HG02678 (cell line): ENCODE measurements at regions not wholly inside any gene's neighbourhood (a gene's known extent, or its start where the extent isn't known, plus 50 kb on each side); places are given as distances from the start of the nearest gene placed in this dataset.

Source experiments
- ATAC-seq: cut with Tn5 transposase; IDR thresholded peaks from one replicate; pipeline ENCODE4 v1.9.1; 2021; ENCODE audit warnings: mild to moderate bottlenecking, moderate library complexity; ENCODE audit not compliant: unreplicated experiment

DNA sequence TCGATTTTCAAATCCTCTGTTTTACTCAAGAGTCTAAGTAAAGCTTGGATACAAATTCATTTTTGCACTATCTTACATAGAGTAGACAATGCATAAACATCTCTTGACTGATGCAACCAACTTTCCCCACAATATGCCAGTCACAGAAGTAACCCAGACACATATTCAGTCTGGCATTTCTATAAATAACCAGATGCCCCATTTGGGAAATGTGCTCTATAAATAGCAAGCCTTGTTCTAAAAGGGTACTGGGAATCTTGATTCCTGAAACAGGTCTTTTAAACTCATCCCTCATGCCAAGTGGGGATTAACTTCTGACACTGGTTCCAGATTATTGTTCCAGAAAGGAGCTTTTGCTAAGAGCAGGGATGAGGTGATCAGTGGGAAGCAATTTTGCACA is 411.7 kb downstream of the EPM2A start:
- no peak for ATAC-seq

DNA sequence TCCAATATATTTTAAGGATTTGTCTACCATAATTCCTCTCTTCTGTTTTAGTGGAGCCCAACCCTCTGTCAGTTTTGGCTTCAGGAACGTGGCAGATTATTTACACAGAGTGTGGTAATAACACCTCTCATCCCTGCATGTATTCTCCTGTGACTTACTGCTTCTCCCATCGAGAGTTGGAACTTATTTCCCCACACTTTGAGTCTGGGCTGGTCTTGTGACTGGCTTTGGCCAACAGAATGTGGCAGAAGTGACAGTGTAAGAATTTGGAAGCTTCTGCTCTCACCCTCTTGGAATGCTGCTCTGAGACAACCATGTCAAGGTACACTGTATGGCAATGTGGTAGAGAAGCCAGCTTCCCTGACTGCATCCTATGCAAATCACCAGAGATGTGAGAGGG is 407.7 kb downstream of the EPM2A start:
- ATAC-seq: no peak

DNA sequence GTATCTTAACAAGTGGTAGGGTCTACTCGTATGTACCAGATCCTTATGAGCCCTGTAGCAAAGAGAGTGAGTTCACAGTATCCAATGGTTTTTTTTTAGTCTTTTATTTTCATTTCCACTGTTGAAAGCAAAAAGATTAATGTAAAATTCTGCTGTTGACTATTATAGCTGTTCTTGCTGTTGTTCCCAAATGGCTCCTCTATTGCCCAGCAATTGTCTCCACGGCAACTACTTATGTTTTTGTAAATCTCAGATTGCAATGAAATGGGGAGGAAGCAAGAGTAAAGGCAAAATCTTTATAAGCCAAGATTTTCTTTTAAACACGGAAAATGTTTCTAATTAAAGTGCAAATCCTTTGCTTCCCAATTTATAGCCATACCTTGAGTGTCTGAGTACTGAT is 406.1 kb downstream of the EPM2A start:
- no peak for ATAC-seq

DNA sequence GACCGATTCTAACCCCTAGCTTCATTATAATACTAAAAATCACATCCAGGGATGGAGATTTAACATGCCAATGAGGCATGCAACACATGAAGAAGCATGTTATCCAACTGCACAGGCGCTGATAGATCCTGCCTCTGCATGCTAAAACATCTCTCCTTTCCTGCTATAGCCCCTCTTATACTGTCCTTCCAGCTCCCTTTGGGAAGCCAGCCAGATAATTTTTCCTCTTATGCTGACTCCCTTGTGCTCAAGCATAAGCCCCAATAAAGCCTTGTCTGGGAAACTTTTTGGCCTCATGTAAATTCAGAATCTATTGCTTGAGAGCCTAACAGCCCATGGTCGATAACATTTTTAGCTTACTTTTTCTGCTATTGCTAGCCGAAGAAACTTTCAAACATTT is 404.3 kb downstream of the EPM2A start:
- ATAC-seq: no peak

DNA sequence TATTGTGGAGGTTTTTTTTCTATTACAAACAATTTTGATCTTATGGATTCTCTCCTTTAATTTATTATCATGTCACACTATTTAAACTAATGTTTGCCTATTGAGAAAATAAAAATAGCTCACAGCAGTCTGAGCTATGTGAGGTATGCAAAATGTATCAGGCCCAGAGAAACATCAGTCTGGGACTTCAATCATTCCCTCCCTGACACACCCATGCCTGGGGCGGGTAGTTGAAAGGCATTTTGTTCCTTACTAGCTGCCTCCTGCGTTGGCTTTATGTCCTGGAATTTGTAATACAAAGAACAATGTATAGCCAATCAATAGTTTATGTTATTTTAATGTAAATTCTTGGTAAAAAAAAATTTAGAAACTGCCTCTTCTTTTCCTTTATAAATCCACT is 403.3 kb downstream of the EPM2A start:
- ATAC-seq: no peak

DNA sequence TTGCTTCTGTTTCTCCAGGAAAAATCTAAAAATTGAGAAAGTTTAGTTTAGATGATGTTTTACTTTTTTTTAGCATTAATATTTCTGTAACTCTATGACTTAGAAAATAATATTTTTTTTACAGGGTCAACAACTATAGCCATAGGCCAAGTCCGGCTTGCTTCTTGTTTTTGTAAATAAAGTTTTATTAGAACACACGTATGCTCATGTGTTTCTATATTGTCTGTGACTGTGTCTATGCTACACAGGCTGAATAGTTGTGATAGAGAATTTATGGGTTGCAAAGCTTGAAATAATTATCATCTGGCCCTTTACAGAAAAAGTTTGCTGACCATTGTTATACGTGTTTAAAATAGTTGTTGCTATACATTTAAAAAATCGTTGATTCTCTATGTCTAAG is 399.2 kb downstream of the EPM2A start:
- ATAC-seq: no peak

DNA sequence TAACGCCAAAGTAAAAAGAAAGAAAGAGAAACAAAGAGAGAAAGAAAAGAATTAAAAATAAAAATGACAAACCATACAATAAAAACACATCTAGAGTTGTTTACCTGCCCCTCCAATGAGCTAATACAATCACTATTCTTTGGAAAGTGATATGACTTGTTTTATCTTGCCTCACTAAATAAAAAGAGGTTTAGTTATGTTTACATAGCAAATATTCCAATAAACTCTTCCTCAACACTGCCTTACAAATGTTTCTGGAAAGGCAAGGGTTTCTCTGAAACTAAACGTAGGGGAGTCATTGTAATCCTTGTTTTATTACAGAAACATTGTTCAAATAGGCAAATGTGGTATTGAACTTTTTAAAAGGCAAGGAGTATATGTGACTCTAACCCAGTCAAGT is 396.2 kb downstream of the EPM2A start:
- no peak for ATAC-seq

DNA sequence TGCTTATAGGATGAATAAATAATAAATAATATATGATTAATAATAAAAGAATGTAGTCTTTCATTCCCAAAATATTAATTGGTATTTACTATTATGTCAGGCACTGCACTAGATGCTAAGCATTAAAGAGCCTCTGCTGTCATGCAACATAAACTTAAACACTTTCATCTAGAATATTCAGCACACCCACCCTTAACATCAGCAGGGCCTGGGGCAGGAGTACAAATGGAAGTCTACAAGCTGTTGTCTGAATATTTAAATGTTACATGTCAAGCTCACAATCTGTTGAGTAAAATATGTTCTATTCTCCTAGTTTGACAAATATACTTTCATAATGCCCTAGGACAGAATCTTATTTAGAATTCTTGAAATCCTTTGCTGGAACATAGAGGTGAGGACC is 395.1 kb downstream of the EPM2A start:
- no peak for ATAC-seq

DNA sequence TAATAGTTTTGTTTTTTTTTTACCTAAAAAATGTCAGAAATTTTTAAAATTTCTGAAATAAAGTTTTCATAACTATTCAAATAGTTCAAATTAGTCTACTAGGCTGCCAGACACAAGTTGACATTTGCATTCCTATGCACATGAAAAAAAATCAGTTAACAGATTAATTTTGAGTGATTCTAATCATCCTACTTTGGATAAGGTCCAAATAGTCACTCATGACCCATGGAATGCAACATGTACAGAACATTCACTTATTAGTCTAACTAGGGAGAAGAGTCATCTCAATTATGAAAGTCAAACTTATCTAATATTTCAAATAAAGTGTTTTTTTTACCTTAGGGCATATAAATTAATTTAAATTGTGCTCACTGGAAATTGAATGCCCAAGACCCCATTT is 390.2 kb downstream of the EPM2A start:
- no peak for ATAC-seq

DNA sequence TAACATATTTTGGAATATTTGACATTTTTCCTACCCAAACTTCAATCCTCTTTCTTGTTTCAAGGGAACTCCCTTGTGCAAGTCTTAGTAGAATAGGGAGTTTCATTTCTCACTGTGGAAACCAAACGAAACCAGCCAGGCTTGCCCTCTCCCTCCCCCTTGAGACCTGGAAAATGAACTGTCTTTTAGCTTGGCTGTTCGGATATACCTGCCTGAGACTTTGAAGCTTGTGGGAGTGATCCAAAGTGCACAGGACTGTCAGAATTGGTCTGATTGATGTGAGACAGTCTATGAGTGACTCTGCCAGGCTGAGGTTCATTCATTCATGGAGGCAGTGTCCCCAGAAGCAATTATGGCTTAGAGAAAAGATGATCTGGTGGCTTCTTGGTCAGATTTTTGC is 388.1 kb downstream of the EPM2A start:
- no peak for ATAC-seq

DNA sequence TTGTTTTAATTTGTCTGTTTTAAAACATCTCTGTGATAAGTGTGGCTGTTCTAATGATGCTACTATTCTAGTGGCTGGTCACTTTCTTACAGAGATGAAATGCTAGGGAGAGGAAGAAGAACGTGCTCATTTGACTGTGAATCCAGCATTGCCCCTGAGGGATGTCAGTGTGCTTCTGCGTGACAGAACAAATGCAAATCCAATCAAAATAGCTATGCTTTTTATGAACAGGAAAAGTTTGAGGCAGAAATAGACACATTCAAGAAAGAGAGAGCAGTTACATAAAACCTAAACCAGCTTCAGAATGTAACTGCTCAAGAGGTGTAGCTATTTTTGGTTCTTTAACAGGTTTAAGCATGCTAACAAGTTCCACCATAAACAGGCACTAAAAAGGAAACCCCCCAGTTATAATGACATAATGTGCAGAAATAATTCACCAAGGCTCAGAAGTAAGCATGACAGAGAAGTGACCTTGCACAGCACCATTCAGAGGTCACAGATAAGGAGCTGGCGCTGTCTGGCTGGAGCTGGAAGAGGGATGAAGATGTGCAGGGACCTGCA is 385.3 kb downstream of the EPM2A start:
- ATAC-seq: peak; percentile 59

DNA sequence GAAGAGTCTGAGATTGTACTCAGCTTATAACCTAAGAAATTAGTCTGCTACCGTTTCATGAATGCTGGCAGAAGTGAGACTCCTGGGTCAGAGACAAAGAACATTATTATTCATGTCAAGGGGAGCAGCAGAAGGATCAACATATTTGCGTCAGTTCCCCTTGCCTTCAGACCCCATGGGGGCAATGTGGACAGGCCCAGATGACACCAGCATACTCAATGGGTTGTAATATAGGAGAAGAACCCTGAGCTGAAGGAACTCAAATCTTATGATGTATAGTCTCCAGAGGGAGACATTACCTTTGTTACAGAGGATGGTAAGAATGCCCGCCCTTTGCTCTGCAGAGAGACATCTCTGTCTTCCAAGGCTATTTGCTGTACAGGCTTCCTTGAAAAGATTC is 384.4 kb downstream of the EPM2A start:
- ATAC-seq: no peak

DNA sequence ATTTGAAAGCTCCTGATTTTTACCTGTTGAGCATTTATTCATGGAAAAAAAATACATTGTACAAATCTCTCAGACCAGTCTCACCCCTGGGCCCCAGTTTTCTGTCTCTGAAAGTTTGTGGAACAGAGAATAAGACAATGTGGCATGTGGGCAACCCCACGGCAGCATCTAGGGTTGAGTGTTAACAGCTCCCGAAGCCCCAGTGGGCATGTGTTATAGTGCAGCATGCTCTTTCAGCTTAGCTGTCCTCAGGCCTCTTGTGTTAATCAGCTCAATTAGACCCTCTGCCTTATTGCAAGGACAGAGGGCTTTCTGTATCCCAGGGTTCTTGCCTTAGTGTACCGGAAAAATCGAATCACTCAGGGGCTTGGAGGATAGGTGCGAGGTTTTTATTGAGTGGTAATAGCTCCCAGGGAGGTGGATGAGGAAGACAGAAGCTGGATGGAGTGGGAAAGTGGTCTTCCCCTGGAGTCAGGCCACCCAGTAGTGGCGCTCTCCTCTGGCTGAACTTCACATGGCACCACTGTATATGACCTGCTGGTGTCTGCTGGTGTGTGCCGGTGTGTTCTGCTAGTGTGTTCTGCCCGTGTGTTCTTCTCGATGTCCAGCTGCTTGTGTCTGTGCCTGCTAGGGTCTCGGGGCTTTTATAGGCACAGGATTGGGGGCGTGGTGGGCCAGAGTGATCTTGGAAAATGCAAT is 382.8 kb downstream of the EPM2A start:
- no peak for ATAC-seq

DNA sequence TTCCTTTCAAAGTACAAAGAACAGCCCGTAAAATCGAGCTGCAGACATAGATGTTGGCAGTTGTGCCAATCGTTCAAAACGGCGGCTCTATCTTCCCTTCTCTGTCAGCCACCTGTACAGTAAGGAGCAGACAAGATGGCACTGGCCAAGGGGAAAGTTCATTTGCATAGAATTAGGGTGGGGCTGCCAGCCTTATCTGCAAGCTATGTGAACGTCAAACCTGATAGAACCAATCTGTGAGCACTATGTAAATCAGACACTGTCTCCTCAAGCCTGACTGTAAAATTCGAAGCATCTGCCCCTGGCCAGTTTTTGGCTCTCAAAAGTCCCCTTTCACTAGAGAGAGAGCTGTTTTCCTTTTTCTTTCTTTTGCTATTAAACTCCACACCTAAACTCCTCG is 374.5 kb downstream of the EPM2A start:
- ATAC-seq: no peak

DNA sequence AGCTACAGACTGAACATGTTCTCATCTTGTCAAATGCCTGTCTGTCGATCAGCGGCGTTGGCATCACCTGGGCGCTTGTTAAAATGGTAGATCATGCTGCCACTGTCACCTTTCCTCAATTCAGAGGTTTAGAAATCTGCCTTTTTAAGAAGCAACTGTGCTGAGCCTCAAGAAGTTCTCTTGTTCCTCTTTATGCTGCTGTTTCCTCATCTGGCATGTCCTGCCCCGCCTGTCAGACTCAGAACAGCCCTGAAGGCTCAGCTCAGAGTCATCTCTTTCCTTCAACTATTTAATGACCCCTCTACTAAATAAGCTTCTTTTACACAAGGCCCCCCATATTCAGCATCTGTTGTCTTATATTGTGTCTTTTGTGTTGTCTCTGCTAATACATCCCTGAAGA is 368.2 kb downstream of the EPM2A start:
- ATAC-seq: no peak

DNA sequence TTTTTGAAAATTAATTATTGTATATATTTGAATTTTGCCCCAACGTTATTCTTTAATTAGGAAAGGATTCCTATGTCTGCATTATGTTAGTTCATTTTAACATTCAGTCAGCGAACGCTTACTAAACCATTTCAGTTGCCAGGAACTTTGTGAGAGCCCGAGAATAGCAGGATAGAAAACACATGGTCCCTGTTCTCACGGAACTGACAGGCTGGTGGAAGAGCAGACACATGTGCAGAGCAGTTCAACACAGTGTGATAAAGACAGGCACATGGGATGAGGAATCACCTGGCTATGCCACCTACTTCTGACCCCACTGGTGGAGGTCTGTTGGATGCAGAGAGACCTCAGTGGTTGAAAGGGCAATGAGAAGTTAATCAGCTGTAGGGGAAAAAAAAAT is 367.2 kb downstream of the EPM2A start:
- no peak for ATAC-seq

DNA sequence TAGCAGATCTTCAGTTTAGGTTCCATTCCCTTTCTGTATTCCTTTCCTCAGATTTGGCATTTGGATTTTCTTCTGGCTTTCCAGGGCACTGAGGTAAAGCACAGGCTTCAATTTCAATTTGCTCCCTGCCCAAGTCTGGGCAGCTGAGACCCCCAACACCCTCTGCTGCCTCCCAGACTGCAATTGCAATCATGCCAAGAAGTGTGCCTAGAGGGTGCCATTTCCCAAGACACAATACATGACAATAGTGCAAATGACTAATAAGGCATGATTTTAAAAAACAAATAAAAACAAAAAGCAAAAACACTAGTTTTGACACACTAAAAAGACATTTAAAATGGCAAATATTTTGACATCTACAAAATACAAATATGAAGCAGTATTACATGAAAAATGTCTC is 364.8 kb downstream of the EPM2A start:
- ATAC-seq: no peak

DNA sequence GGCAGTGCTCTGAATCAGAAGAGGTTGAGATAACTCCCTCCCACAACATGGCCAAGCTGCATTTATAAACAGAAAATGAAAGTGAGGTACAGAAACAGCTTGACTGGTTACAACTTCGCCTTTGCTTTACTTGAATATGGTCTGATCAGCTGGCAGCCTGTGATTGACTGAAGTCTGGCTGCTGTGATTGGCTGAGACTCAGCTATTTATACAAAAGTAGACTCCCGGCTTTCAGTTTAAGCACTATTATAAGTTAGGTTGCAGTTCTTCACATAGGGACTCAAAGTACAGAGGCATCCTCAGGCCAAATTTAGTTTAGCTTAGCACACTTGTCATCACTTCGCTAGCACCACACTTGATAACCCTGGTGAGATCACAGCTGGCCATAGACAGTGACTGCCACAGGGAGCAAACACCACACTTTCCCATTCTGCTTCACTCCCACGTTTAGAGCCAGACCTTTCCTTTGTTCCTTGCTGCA is 362.6 kb downstream of the EPM2A start:
- ATAC-seq: peak; percentile 98

DNA sequence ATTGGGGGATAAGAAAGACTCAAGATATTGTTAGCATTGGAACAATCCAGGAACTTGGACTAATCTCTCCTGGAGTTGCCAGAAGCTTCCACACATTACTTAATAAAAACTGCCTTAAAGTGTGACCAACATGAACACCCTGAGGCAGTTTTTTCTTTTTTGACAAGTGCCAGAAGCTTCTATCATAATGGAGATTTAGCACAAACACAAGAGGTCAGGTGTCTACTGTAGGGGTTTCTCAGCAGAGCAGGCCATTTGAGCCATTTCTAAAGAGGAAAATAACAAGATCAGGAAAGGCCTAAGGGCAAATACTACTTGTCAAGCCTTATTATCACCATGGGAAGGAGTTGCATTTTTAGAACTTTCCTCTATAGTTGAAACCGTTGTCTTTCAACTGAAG is 361.5 kb downstream of the EPM2A start:
- ATAC-seq: no peak

DNA sequence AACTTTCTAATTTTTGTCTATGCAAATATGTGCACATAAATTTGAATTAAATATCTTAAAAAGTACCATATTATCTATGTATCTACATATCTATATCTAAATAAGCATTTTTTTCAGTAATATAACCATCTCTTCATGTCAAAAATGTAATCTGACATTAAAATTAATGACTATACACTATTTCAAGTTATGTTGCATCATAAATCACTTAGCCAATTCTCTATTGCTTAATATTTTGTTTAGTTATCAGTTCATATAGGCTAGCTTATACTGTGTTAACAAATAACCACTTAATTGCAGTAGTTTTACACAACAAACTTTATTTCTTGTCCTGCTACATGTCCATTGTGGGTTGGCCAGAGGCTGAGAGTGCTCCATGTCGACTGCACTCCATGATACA is 360.8 kb downstream of the EPM2A start:
- no peak for ATAC-seq

DNA sequence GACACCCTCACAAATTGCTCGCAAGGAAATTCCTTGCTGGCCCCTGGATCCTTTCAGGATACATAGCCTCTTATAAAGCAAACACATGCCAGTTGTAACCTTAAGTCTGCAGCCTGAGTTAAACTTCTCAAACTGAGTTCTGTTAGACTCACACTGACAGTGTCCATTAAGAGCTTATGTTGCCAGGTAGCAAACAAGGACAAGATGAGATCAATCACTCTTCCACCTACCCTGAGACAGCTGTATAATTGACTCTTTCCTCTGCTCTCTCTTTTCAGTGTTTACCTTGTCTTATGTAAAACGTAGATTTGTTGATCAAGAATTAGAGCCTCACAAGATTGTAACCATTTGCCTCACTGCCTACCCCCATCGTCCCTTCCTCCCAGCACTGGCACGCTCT is 359.8 kb downstream of the EPM2A start:
- ATAC-seq: no peak

DNA sequence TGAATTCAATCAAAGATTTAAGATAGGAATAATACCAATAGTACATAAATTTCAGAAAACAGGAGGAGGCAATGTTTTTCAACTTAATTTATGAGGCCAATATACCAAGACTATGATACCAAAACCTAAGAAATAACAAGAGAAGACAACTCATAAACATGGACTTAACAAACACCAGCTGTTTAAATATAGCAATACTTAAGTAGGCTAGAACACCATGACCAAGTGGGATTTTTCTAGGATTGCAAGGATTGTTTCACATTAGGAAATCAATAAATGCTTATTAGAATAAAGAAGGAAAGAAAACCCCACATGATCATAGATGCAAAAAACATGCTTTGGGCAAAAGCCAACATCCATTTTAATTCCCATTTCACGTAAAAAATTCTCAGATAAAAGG is 355.1 kb downstream of the EPM2A start:
- ATAC-seq: no peak

DNA sequence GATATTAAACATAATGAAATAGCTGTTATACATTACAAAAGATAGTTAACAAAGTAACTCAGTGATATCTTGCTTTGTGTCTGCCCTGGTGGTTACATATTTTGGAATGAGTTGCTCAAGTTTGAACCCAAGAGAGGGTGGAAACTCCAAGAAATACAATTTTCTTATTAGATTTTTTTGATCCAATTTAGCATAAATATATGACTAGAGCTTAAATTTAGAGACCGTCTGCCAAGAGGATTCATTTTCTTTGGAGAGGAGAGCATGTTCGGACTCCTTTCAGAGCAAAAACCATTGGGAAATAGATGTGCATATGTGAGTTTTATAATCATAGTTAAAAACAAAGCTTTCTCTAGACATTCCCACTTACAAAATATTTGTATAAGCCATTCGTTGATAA is 353.4 kb downstream of the EPM2A start:
- no peak for ATAC-seq
